AG10803 (cell line): ENCODE measurements at regions not wholly inside any gene's neighbourhood (a gene's known extent, or its start where the extent isn't known, plus 50 kb on each side); places are given as distances from the start of the nearest gene placed in this dataset.

Experiments used
- DNase-seq: peaks from one replicate; pipeline ENCODE4 v3.0.0; 2010; ENCODE audit warnings: low read depth
- H3K4me3 ChIP-seq: 2 replicates; pipeline ENCODE4 v1.5.1; 2011; ENCODE audit warnings: mild to moderate bottlenecking, low read length, control low read depth
- CTCF ChIP-seq: conservative IDR thresholded peaks from 2 replicates; pipeline ENCODE4 v1.5.1; 2011; ENCODE audit warnings: mild to moderate bottlenecking, low read length, control low read depth, inconsistent platforms

DNA sequence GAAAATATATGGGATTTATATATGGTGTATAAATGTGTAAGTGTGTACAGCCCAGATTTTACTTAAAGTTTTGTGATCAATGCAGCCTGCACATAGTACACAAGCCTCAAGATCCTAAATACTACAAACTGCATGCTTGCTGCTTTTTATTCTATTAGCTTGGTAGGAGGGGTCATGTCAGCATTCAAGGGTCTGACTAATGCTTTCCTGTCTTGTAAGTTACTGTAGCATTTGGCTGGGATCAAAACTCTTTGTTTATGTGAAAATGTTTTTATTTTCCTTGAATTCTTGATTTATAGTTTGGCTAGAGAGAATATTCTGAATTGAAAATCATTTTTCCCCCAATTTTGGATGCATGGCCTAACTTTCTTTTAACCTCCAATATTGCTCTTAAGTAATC is 370.9 kb downstream of the NSUN3 start:
- TF ChIP-seq CTCF: no peak
- no peak for DNase-seq
- H3K4me3 ChIP-seq: no peak overlapping the region

- no peak overlapping the region for H3K4me3 ChIP-seq
- peak; percentile 30 for DNase-seq
- no peak for TF ChIP-seq CTCF
Observed at GRCh38 chr3:94440767-94441493, 378.1 kb downstream of the NSUN3 start.

DNA sequence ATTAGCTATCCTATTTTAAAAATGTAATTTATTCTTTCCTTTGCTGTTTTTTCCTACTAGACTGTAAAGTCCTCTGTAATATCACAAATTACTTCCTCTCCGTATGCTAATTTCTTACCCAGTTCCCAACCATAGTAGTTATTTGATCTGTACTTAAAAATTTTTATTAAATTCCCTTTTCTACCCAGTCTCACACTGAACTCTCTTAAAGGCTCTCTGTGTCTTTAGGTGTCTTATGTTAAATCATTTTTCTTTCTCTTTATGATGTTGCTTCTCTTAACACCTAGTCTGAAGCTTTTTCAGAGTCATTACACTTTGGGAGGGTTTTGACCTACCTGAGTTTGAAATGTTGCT is 378.6 kb downstream of the NSUN3 start:
- TF ChIP-seq CTCF: no peak
- no peak for DNase-seq

GRCh38 chr3:94453864-94454263 is 391.0 kb downstream of the NSUN3 start:
- no peak for TF ChIP-seq CTCF
- DNase-seq: no peak
- no peak overlapping the region for H3K4me3 ChIP-seq

More for the DNA sequence above, 378.6 kb downstream of the NSUN3 start:
- H3K4me3 ChIP-seq: no peak overlapping the region

DNA sequence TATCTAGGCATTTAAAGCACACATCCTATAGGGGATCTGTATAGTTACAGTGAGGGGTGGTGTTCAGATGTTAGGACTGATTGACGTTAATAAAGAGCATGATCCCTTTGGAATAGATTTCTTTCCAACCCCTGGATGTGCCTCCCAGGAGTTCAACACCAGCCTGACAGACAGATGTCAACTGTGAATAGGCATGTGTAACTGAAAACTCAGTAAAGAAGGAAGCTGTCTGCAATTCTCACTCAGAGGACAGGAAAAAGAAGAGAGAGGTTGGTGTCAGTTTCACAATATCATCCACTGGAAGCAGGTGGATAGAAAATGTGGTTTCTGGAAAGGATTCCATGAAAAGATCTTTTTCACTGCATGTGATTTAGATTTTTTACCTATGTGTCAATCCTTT is 396.3 kb downstream of the NSUN3 start:
- TF ChIP-seq CTCF: no peak
- no peak for DNase-seq
- H3K4me3 ChIP-seq: no peak overlapping the region

DNA sequence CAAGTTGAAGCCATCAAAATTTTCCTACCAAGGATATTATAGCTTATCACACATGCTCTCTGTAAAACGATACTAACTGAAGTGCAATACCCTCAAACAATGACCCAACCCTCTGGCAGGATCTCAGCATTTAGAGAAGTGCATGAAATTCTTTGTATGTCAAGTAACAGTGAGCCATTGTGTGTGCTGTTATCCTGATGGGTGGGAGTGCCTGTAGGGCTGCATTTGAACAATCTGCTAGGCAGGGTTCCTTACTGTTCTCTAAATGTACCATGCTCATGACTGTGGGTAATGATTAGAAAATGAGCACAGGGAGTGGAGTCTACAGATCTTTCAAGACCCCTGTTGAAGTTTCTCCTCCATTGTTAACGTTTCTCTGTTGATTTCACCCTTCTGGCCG is 398.1 kb downstream of the NSUN3 start:
- no peak overlapping the region for H3K4me3 ChIP-seq
- no peak for DNase-seq
- no peak for TF ChIP-seq CTCF

GRCh38 chr3:94462931-94463330 is 400.1 kb downstream of the NSUN3 start:
- no peak overlapping the region for H3K4me3 ChIP-seq
- no peak for DNase-seq
- TF ChIP-seq CTCF: no peak
